ENCODE measurements at regions not wholly inside any gene's neighbourhood (a gene's known extent, or its start where the extent isn't known, plus 50 kb on each side); places are given as distances from the start of the nearest gene placed in this dataset.

DNA sequence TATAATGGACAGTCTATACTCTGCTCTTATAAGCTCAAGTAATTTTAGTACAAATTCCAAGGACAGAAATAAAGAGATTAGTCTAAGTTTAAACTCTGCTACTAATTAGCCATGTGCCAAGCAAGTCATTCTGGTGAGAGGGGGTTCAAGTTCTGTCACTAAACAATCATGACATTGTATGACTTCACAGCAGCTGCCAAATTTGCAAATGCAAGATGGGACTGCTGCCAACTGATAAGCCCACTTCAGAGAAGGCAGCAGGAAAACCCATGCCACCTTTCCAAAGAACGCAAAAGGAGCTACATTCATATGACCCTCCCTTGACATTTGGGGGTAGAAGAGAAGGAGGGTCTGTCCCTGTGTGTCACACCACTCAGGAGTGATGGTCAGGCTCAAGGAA is 60.7 kb upstream of the RFXAP start:
- intact Hi-C loops (cut with DNase I): no loop called here
- Histone ChIP-seq H3K4me3 (no peak overlapping the region), H3K27ac (no peak overlapping the region), H3K9me3 (no peaks in the 10 kb centered on the region), H3K4me1 (peaks cover 9% of the 10 kb centered on the region), H3K36me3 (replicated peaks in 1 of 2; ENCODE audit: insufficient read depth in 1 of 2, low read depth in 2 of 2) (no peaks in the 10 kb centered on the region), H3K27me3 (no peaks in the 10 kb centered on the region)
- ATAC-seq (peak; percentile 66), DNase-seq (peak; percentile 32 to 52 (median 45))
- WGBS, 2 donors: 4 to 8% methylated on average over 1 of the region's 1 CpG
- TF ChIP-seq, protein P1, sequence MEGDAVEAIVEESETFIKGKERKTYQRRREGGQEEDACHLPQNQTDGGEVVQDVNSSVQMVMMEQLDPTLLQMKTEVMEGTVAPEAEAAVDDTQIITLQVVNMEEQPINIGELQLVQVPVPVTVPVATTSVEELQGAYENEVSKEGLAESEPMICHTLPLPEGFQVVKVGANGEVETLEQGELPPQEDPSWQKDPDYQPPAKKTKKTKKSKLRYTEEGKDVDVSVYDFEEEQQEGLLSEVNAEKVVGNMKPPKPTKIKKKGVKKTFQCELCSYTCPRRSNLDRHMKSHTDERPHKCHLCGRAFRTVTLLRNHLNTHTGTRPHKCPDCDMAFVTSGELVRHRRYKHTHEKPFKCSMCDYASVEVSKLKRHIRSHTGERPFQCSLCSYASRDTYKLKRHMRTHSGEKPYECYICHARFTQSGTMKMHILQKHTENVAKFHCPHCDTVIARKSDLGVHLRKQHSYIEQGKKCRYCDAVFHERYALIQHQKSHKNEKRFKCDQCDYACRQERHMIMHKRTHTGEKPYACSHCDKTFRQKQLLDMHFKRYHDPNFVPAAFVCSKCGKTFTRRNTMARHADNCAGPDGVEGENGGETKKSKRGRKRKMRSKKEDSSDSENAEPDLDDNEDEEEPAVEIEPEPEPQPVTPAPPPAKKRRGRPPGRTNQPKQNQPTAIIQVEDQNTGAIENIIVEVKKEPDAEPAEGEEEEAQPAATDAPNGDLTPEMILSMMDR (IDR thresholded peaks at IDR 0.05): no peak
- no peak for TF ChIP-seq POLR2A (IDR thresholded peaks at IDR 0.05)

DNA sequence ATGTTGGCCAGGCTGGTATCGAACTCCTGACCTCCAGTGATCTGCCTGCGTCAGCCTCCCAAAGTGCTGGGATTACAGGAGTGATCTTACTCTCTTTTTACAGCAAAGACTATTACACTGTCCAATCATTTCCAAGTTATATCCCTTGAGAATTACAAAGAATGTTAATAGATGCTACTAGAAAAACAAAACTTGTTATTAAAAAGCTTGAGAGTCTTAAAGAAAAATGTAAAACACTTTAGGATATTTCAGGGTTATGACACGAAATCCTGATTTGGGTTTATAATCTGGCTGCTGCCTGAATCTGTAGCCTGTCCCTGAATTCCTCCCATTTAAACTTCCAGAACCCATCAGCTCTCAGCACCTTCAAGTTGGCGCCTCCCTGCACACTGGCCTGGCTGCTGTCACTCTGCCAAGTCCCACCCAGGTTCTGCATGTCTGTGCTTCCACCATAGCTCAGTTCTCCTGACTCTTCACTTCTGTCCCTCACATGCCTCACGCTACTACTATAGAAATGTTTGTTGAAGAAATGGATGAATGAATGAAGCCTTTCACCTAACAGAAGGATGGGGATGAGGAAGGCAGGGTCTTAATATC is 55.8 kb upstream of the RFXAP start:
- Histone ChIP-seq H3K36me3 (replicated peaks in 1 of 2; ENCODE audit: insufficient read depth in 1 of 2, low read depth in 2 of 2) (no peaks in the 10 kb centered on the region), H3K9me3 (peaks cover 0 to 5% (median 0%) of the 10 kb centered on the region in 3 donors), H3K27ac (no peak overlapping the region), H3K4me1 (peaks cover 6% of the 10 kb centered on the region), H3K4me3 (no peak overlapping the region), H3K27me3 (no peaks in the 10 kb centered on the region)
- DNase-seq (no peak), ATAC-seq (no peak)
- TF ChIP-seq, protein P1 (IDR thresholded peaks at IDR 0.05): no peak
- no peak for TF ChIP-seq POLR2A (IDR thresholded peaks at IDR 0.05)
- WGBS, 2 donors: 65 to 87% methylated on average over 5 of the region's 5 CpGs
- intact Hi-C loops (cut with DNase I): no loop called here

DNA sequence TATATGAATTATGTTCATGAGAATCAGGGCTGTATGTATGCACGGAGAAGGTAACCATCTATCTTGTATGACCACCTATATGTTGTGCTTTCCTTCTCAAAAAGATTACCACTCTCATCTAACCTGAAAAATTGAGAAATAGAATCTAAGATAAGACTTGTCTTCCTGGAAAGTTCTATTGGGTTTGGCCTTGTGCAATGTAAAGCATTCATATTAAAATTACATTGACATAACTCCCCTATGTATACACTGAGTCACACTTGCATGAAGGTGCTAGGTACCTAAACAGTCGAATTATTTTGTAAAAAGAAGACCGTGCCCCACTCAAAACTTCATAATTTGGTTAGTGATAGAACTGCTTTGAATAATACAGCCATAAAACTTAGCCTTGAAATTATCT is 54.5 kb upstream of the RFXAP start:
- H3K27ac ChIP-seq: no peak overlapping the region
- 64 to 66% methylated on average over 3 of the region's 3 CpGs for WGBS, 2 donors
- intact Hi-C loops (cut with DNase I): no loop called here
- H3K9me3 ChIP-seq: peaks cover 0 to 5% (median 0%) of the 10 kb centered on the region in 3 donors
- no peak overlapping the region for H3K4me3 ChIP-seq
- no peaks in the 10 kb centered on the region for H3K27me3 ChIP-seq
- no peak for ATAC-seq
- no peak for DNase-seq
- TF ChIP-seq, protein P1 (IDR thresholded peaks at IDR 0.05): no peak
- no peak for TF ChIP-seq POLR2A (IDR thresholded peaks at IDR 0.05)
- H3K36me3 ChIP-seq (replicated peaks in 1 of 2; ENCODE audit: insufficient read depth in 1 of 2, low read depth in 2 of 2): no peaks in the 10 kb centered on the region
- no peaks in the 10 kb centered on the region for H3K4me1 ChIP-seq

DNA sequence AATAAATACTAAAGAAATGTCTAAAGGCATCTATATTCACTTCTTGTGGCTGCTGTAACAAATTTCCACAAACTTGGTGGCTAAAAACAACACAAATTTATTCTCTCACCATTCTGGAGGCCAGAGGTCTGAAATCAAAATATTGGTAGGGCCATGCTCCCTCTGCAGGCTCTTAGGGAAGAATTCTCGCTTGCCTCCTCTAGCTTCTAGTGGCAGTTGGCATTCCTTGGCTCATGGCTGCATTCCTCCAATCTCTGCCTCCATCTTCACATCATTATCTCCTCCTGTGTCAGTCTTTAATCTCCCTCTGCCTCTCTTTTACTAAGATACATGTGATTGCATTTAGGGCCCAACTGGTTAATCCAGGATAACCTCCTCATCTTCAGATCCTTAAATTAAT is 54.1 kb upstream of the RFXAP start:
- Histone ChIP-seq H3K9me3 (peaks cover 0 to 5% (median 0%) of the 10 kb centered on the region in 3 donors), H3K27ac (no peak overlapping the region), H3K36me3 (replicated peaks in 1 of 2; ENCODE audit: insufficient read depth in 1 of 2, low read depth in 2 of 2) (no peaks in the 10 kb centered on the region), H3K4me3 (no peak overlapping the region), H3K27me3 (no peaks in the 10 kb centered on the region), H3K4me1 (no peaks in the 10 kb centered on the region)
- TF ChIP-seq, protein P1 (IDR thresholded peaks at IDR 0.05): no peak
- TF ChIP-seq POLR2A (IDR thresholded peaks at IDR 0.05): no peak
- DNase-seq: no peak
- no peak for ATAC-seq
- 91 to 95% methylated on average over 1 of the region's 1 CpG for WGBS, 2 donors
- intact Hi-C loops (cut with DNase I): no loop called here

DNA sequence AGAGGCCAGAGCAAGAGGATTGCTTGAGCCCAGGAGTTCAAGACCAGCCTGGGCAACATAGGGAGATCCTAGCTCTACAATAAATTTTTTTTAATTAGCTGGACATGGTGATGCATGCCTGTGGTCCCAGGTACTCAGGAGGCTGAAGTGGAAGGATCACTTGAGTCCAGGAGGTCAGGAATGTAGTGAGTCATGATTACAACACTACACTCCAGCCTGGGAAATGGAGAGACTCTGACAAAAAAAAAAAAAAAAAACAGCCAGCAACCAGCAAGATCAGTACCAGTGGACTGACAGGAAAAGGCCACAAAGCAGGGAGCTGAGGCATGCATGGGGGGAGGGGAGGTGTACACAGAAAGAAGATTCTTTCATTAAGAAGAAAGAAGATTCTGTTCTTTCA is 52.7 kb upstream of the RFXAP start:
- Histone ChIP-seq H3K9me3 (peaks cover 0 to 5% (median 0%) of the 10 kb centered on the region in 3 donors), H3K27me3 (no peaks in the 10 kb centered on the region), H3K4me3 (no peak overlapping the region), H3K27ac (no peak overlapping the region), H3K36me3 (replicated peaks in 1 of 2; ENCODE audit: insufficient read depth in 1 of 2, low read depth in 2 of 2) (no peaks in the 10 kb centered on the region), H3K4me1 (no peaks in the 10 kb centered on the region)
- intact Hi-C loops (cut with DNase I): no loop called here
- no peak for DNase-seq
- TF ChIP-seq POLR2A (IDR thresholded peaks at IDR 0.05): no peak
- TF ChIP-seq, protein P1 (IDR thresholded peaks at IDR 0.05): no peak
- no peak for ATAC-seq

Data from body of pancreas (tissue), 4 donors.